GM23248 (cell line): ENCODE measurements at regions not wholly inside any gene's neighbourhood (a gene's known extent, or its start where the extent isn't known, plus 50 kb on each side); places are given as distances from the start of the nearest gene placed in this dataset.
"Not testable (repeated sequence)": the region's sequence is repeated elsewhere in the genome, so short reads cannot be mapped to it uniquely, and the experiment has no call there.

Experiments used
- EZH2 ChIP-seq: fragments of 200-600 bp; sonication (generic); IDR thresholded peaks from 2 replicates; pipeline ENCODE4 v1.6.1; 2018; ENCODE audit warnings: antibody characterized with exemption, mild to moderate bottlenecking; ENCODE audit not compliant: insufficient read depth, poor library complexity, severe bottlenecking
- EZH2phosphoT487 ChIP-seq: fragments of 200-600 bp; sonication (generic); IDR thresholded peaks from 2 replicates; pipeline ENCODE4 v1.6.1; 2018; ENCODE audit warnings: antibody characterized with exemption, moderate library complexity, mild to moderate bottlenecking, low read depth; ENCODE audit not compliant: insufficient read depth

DNA sequence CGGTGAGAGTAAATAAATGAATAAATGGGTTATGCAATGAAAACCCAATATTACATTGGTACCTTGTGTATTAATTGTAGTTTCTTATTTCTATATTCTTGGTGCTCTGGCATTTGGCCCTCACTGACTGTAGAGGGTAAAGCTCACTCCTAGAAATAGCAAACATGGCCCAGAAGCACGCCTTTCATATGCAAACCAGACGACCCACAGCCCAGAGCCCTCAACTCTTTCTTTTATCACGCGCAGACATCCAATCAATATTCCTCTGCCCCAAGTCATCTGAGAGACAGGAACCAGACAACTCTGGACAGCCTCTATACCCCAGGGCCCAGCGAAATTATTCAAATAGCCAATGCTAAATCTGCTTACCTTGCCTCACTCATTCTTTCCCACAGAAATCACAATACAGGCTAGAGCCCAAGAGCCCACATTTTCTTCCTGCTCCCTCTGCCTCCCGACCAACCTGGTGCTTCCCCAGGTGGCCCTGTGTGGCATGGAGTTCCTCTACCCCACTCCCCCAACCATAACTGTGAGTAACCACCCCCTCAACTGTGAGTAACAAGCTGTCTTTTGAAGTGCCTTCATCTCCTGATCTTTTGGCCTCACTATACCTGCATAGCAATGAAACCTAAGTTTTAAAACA is 425.1 kb upstream of the SPATA31A3 start:
- not testable (repeated sequence) for TF ChIP-seq EZH2, EZH2phosphoT487
